HG02981 (cell line): ENCODE measurements at regions not wholly inside any gene's neighbourhood (a gene's known extent, or its start where the extent isn't known, plus 50 kb on each side); places are given as distances from the start of the nearest gene placed in this dataset.
"Not testable (repeated sequence)": the region's sequence is repeated elsewhere in the genome, so short reads cannot be mapped to it uniquely, and the experiment has no call there.

ENCODE experiments used
- ATAC-seq: cut with Tn5 transposase; IDR thresholded peaks from one replicate; pipeline ENCODE4 v1.9.1; 2021; ENCODE audit warnings: mild to moderate bottlenecking, moderate library complexity; ENCODE audit not compliant: unreplicated experiment

GRCh38 chr6:4341078-4341797, 205.9 kb upstream of the ECI2 start:
- no peak for ATAC-seq

- no peak for ATAC-seq
These were observed 205.2 kb upstream of the ECI2 start for GRCh38 chr6:4340544-4340943.

GRCh38 chr6:4338884-4339283, 203.5 kb upstream of the ECI2 start:
- no peak for ATAC-seq

- no peak for ATAC-seq
These were observed 201.5 kb upstream of the ECI2 start for GRCh38 chr6:4336778-4337442.

GRCh38 chr6:4336084-4336483, 200.7 kb upstream of the ECI2 start:
- no peak for ATAC-seq

- ATAC-seq = not testable (repeated sequence)
These were observed 198.9 kb upstream of the ECI2 start for GRCh38 chr6:4334158-4334740.

GRCh38 chr6:4327841-4328240, 192.5 kb upstream of the ECI2 start:
- no peak for ATAC-seq

- ATAC-seq = no peak
These were observed 189.4 kb upstream of the ECI2 start for GRCh38 chr6:4324746-4325145.

GRCh38 chr6:4323322-4323721, 187.9 kb upstream of the ECI2 start:
- ATAC-seq = no peak

GRCh38 chr6:4322846-4323309, 187.5 kb upstream of the ECI2 start:
- no peak for ATAC-seq

GRCh38 chr6:4322134-4322845, 186.9 kb upstream of the ECI2 start:
- ATAC-seq = no peak

- no peak for ATAC-seq
These were observed 185.5 kb upstream of the ECI2 start for GRCh38 chr6:4320860-4321259.

- no peak for ATAC-seq
These were observed 184.8 kb upstream of the ECI2 start for GRCh38 chr6:4319981-4320683.

- ATAC-seq = no peak
These were observed 182.9 kb upstream of the ECI2 start for GRCh38 chr6:4318321-4318720.

- ATAC-seq = no peak
These were observed 181.6 kb upstream of the ECI2 start for GRCh38 chr6:4316867-4317400.

- no peak for ATAC-seq
These were observed 178.9 kb upstream of the ECI2 start for GRCh38 chr6:4314201-4314707.

- no peak for ATAC-seq
These were observed 177.8 kb upstream of the ECI2 start for GRCh38 chr6:4313044-4313686.

- no peak for ATAC-seq
These were observed 176.8 kb upstream of the ECI2 start for GRCh38 chr6:4311976-4312860.

- no peak for ATAC-seq
These were observed 174.2 kb upstream of the ECI2 start for GRCh38 chr6:4309540-4309939.
